GM12878 (cell line): ENCODE measurements at regions not wholly inside any gene's neighbourhood (a gene's known extent, or its start where the extent isn't known, plus 50 kb on each side); places are given as distances from the start of the nearest gene placed in this dataset.

Experiments
- ATAC-seq: fragments of 200-7000 bp; cut with Tn5 transposase; 3 replicates; pipeline ENCODE4 v1.9.1; 2020; ENCODE audit warnings: mild to moderate bottlenecking, moderate library complexity
- BruUV-seq: library from RNA; stranded (reverse); fragments of 400-500 nt; replicated peaks from 2 replicates; lab custom pipeline; 2021; lab: Mats Ljungman, UMichigan
- CTCF ChIA-PET: fragments of 300-600 bp; sonication (Branson Sonifier 250); formaldehyde crosslinking; extraction: SDS; loops from one replicate; lab custom pipeline; 2021; ENCODE audit warnings: inconsistent platforms; lab: Yijun Ruan, JAX
- POLR2A ChIA-PET: fragments of 350-600 bp; formaldehyde crosslinking; extraction: SDS; loops from one replicate; lab custom pipeline; 2021; ENCODE audit warnings: inconsistent platforms; lab: Charles Lee
- RAD21 ChIA-PET: fragments of 300-600 bp; sonication (Branson Sonifier 250); formaldehyde crosslinking; loops from one replicate; lab custom pipeline; 2023; ENCODE audit warnings: antibody characterized with exemption; ENCODE audit not compliant: unreplicated experiment; lab: Charles Lee
- SMC1A ChIA-PET: fragments of 300-600 bp; sonication (Branson Sonifier 250); formaldehyde crosslinking; loops from one replicate; lab custom pipeline; 2023; ENCODE audit not compliant: unreplicated experiment, uncharacterized antibody; lab: Charles Lee
- DNase-seq: peaks from one replicate; pipeline ENCODE4 v3.0.0-alpha.2; 2011; ENCODE audit warnings: low read depth, low spot score
- FAIRE-seq: peaks from 3 replicates; lab custom pipeline; 2011; peaks lifted over from hg19 to GRCh38; lab: Jason Lieb, UNC
- H2AFZ ChIP-seq: 2 replicates; pipeline ENCODE4 v1.6.0; 2011; ENCODE audit warnings: low read depth, low read length, control low read depth; ENCODE audit not compliant: control insufficient read depth
- H3K27ac ChIP-seq: 2 replicates; pipeline ENCODE4 v1.5.1; 2011; ENCODE audit warnings: control low read depth; ENCODE audit not compliant: control insufficient read depth, insufficient read depth
- H3K27me3 ChIP-seq, 2 experiments: replicated peaks in 1 of 2; 2 replicates each; pipeline versions ENCODE4 v1.6.0 to v1.6.1; 2011; ENCODE audit warnings: low read length in 1 of 2; ENCODE audit not compliant: control insufficient read depth in 2 of 2, insufficient read depth in 2 of 2
- H3K36me3 ChIP-seq, 2 experiments: 2 replicates each; pipeline ENCODE4 v1.5.1; 2011; ENCODE audit warnings: low read length in 1 of 2; ENCODE audit not compliant: control insufficient read depth in 2 of 2, insufficient read depth in 2 of 2
- H3K4me1 ChIP-seq: 2 replicates; pipeline ENCODE4 v1.6.1; 2011; ENCODE audit warnings: mild to moderate bottlenecking, low read length, moderate library complexity, mixed read lengths; ENCODE audit not compliant: control insufficient read depth, insufficient read depth
- H3K4me2 ChIP-seq: 2 replicates; pipeline ENCODE4 v1.6.0; 2011; ENCODE audit warnings: control low read depth; ENCODE audit not compliant: control insufficient read depth, insufficient read depth
- H3K4me3 ChIP-seq: fragments of 200-600 bp; sonication (generic); 2 replicates; pipeline ENCODE4 v1.5.1; 2016
- H3K79me2 ChIP-seq: 2 replicates; pipeline ENCODE4 v1.6.0; 2011; ENCODE audit warnings: low read length; ENCODE audit not compliant: control insufficient read depth, insufficient read depth
- H3K9ac ChIP-seq: 2 replicates; pipeline ENCODE4 v1.8.0; 2011; ENCODE audit warnings: low read length, control low read depth, mixed read lengths; ENCODE audit not compliant: control insufficient read depth, insufficient read depth
- H3K9me3 ChIP-seq: replicated peaks from 3 replicates; pipeline ENCODE4 v1.5.1; 2011; ENCODE audit warnings: mild to moderate bottlenecking, low read length; ENCODE audit not compliant: control insufficient read depth, insufficient read depth
- H4K20me1 ChIP-seq: 2 replicates; pipeline ENCODE4 v1.6.0; 2011; ENCODE audit not compliant: control insufficient read depth, insufficient read depth
- IKZF1 ChIP-seq: fragments of 450-650 bp; conservative IDR thresholded peaks from 2 replicates; pipeline ENCODE4 v1.6.1; 2017; ENCODE audit warnings: antibody characterized with exemption, mild to moderate bottlenecking
- JUNB ChIP-seq: IDR thresholded peaks from 2 replicates; pipeline ENCODE4 v1.6.1; 2016; ENCODE audit warnings: antibody characterized with exemption, mild to moderate bottlenecking
- MTA2 ChIP-seq: fragments of 450-650 bp; IDR thresholded peaks from 2 replicates; pipeline ENCODE4 v1.6.1; 2016; ENCODE audit warnings: low read depth, mild to moderate bottlenecking, moderate library complexity
- NFYB ChIP-seq: IDR thresholded peaks from 2 replicates; pipeline ENCODE4 v1.6.1; 2011; ENCODE audit warnings: low read depth, mild to moderate bottlenecking, low read length, improper control_type of control experiment, moderate library complexity; ENCODE audit not compliant: insufficient read depth
- PAX5 ChIP-seq: IDR thresholded peaks from 2 replicates; pipeline ENCODE4 v1.6.1; 2011; ENCODE audit warnings: low read depth, low read length, borderline replicate concordance
- SIX5 ChIP-seq: IDR thresholded peaks from 2 replicates; pipeline ENCODE4 v1.6.1; 2011; ENCODE audit warnings: mild to moderate bottlenecking, low read depth, low read length, moderate library complexity; ENCODE audit not compliant: severe bottlenecking
- SMARCA5 ChIP-seq: fragments of 450-650 bp; IDR thresholded peaks from 2 replicates; pipeline ENCODE4 v1.6.1; 2017; ENCODE audit warnings: mild to moderate bottlenecking
- in situ Hi-C: fragments of 300-500 bp; cut with MboI; formaldehyde crosslinking; loops from 9 replicates; pipeline ENCODE4 v1.14.3; 2018; ENCODE audit warnings: mixed read lengths
- intact Hi-C: fragments of 100-400 bp; cut with micrococcal nuclease; formaldehyde crosslinking; loops from one replicate; pipeline ENCODE4 v1.14.2; 2022; ENCODE audit not compliant: unreplicated experiment
- TF ChIP-seq, protein P1 (sequence below): fragments of 450-650 bp; IDR thresholded peaks from 2 replicates; pipeline ENCODE4 v1.6.1; 2017; ENCODE audit warnings: mild to moderate bottlenecking, moderate library complexity
- TF ChIP-seq, protein P2 (sequence below): IDR thresholded peaks from 2 replicates; pipeline ENCODE4 v1.6.1; 2012; ENCODE audit warnings: low read depth, low read length, improper control_type of control experiment
- TF ChIP-seq, protein P3 (sequence below): fragments of 450-650 bp; formaldehyde crosslinking; IDR thresholded peaks from 2 replicates; pipeline ENCODE4 v1.4.0; 2022; ENCODE audit warnings: mild to moderate bottlenecking, moderate library complexity
- TF ChIP-seq, protein P4 (sequence below): IDR thresholded peaks from 2 replicates; pipeline ENCODE4 v1.6.1; 2011; ENCODE audit warnings: low read depth, mild to moderate bottlenecking, low read length, moderate library complexity, borderline replicate concordance; ENCODE audit errors: extremely low read depth
- TF ChIP-seq, protein P5 (sequence below): fragments of 150-350 bp; IDR thresholded peaks from 2 replicates; pipeline ENCODE4 v1.6.1; 2014; ENCODE audit warnings: mild to moderate bottlenecking, low read depth, low read length
- TF ChIP-seq, protein P6 (sequence below): fragments of 450-650 bp; IDR thresholded peaks from 2 replicates; pipeline ENCODE4 v1.6.1; 2018; ENCODE audit warnings: borderline replicate concordance, mild to moderate bottlenecking; ENCODE audit not compliant: partially characterized antibody

DNA sequence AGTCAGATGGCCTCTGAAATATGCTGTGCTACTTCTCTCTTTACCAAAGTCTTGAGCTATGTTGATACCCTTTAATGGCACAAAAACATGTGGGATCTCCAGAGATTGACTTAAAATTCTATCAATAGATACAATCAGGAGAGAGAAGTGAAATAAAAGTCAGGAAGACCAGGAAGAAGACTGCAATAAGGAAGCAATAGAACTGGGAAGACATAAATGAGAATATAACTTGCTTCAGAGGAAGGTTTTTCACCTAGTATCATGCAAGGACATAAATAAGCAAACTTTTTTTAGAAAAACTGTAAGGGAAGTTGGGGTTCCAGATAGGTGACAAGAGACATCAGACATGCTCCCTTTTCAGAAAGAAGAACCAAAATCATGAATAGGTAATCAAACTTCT lies 227.3 kb downstream of the XPNPEP1 start:
- ChIA-PET RAD21 (no interaction called here), SMC1A (no interaction called here), POLR2A (no interaction called here), CTCF (no interaction called here)
- Histone ChIP-seq H3K4me1 (no peaks in the 10 kb centered on the region), H3K9ac (no peak overlapping the region), H3K4me2 (no peak overlapping the region), H3K4me3 (no peak overlapping the region), H3K9me3 (no peaks in the 10 kb centered on the region), H2AFZ (no peak overlapping the region), H3K27ac (no peak overlapping the region), H3K79me2 (no peaks in the 10 kb centered on the region), H4K20me1 (no peaks in the 10 kb centered on the region), H3K36me3 (no peaks in the 10 kb centered on the region), H3K27me3 (no peaks in the 10 kb centered on the region)
- in situ Hi-C loops = no loop called here
- ATAC-seq (no peak), FAIRE-seq (no peak), DNase-seq (no peak)
- BruUV-seq = no TSS peak
- intact Hi-C loops = no loop called here
- TF ChIP-seq MTA2 (no peak), PAX5 (no peak), SMARCA5 (no peak), SIX5 (no peak), NFYB (no peak), JUNB (no peak), IKZF1 (no peak)
- TF ChIP-seq, protein P1, sequence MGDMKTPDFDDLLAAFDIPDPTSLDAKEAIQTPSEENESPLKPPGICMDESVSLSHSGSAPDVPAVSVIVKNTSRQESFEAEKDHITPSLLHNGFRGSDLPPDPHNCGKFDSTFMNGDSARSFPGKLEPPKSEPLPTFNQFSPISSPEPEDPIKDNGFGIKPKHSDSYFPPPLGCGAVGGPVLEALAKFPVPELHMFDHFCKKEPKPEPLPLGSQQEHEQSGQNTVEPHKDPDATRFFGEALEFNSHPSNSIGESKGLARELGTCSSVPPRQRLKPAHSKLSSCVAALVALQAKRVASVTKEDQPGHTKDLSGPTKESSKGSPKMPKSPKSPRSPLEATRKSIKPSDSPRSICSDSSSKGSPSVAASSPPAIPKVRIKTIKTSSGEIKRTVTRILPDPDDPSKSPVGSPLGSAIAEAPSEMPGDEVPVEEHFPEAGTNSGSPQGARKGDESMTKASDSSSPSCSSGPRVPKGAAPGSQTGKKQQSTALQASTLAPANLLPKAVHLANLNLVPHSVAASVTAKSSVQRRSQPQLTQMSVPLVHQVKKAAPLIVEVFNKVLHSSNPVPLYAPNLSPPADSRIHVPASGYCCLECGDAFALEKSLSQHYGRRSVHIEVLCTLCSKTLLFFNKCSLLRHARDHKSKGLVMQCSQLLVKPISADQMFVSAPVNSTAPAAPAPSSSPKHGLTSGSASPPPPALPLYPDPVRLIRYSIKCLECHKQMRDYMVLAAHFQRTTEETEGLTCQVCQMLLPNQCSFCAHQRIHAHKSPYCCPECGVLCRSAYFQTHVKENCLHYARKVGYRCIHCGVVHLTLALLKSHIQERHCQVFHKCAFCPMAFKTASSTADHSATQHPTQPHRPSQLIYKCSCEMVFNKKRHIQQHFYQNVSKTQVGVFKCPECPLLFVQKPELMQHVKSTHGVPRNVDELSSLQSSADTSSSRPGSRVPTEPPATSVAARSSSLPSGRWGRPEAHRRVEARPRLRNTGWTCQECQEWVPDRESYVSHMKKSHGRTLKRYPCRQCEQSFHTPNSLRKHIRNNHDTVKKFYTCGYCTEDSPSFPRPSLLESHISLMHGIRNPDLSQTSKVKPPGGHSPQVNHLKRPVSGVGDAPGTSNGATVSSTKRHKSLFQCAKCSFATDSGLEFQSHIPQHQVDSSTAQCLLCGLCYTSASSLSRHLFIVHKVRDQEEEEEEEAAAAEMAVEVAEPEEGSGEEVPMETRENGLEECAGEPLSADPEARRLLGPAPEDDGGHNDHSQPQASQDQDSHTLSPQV = no peak
- TF ChIP-seq, protein P2, sequence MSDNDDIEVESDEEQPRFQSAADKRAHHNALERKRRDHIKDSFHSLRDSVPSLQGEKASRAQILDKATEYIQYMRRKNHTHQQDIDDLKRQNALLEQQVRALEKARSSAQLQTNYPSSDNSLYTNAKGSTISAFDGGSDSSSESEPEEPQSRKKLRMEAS = no peak
- TF ChIP-seq, protein P3, sequence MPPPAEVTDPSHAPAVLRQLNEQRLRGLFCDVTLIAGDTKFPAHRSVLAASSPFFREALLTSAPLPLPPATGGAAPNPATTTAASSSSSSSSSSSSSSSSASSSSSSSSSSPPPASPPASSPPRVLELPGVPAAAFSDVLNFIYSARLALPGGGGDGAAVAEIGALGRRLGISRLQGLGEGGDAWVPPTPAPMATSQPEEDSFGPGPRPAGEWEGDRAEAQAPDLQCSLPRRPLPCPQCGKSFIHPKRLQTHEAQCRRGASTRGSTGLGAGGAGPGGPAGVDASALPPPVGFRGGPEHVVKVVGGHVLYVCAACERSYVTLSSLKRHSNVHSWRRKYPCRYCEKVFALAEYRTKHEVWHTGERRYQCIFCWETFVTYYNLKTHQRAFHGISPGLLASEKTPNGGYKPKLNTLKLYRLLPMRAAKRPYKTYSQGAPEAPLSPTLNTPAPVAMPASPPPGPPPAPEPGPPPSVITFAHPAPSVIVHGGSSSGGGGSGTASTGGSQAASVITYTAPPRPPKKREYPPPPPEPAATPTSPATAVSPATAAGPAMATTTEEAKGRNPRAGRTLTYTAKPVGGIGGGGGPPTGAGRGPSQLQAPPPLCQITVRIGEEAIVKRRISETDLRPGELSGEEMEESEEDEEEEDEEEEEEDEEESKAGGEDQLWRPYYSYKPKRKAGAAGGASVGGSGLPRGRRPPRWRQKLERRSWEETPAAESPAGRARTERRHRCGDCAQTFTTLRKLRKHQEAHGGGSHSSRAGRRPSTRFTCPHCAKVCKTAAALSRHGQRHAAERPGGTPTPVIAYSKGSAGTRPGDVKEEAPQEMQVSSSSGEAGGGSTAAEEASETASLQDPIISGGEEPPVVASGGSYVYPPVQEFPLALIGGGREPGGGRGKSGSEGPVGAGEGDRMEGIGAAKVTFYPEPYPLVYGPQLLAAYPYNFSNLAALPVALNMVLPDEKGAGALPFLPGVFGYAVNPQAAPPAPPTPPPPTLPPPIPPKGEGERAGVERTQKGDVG (CRISPR knock-in tag) = no peak
- TF ChIP-seq, protein P4, sequence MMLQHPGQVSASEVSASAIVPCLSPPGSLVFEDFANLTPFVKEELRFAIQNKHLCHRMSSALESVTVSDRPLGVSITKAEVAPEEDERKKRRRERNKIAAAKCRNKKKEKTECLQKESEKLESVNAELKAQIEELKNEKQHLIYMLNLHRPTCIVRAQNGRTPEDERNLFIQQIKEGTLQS = no peak
- TF ChIP-seq, protein P5, sequence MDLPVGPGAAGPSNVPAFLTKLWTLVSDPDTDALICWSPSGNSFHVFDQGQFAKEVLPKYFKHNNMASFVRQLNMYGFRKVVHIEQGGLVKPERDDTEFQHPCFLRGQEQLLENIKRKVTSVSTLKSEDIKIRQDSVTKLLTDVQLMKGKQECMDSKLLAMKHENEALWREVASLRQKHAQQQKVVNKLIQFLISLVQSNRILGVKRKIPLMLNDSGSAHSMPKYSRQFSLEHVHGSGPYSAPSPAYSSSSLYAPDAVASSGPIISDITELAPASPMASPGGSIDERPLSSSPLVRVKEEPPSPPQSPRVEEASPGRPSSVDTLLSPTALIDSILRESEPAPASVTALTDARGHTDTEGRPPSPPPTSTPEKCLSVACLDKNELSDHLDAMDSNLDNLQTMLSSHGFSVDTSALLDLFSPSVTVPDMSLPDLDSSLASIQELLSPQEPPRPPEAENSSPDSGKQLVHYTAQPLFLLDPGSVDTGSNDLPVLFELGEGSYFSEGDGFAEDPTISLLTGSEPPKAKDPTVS = no peak
- TF ChIP-seq, protein P6, sequence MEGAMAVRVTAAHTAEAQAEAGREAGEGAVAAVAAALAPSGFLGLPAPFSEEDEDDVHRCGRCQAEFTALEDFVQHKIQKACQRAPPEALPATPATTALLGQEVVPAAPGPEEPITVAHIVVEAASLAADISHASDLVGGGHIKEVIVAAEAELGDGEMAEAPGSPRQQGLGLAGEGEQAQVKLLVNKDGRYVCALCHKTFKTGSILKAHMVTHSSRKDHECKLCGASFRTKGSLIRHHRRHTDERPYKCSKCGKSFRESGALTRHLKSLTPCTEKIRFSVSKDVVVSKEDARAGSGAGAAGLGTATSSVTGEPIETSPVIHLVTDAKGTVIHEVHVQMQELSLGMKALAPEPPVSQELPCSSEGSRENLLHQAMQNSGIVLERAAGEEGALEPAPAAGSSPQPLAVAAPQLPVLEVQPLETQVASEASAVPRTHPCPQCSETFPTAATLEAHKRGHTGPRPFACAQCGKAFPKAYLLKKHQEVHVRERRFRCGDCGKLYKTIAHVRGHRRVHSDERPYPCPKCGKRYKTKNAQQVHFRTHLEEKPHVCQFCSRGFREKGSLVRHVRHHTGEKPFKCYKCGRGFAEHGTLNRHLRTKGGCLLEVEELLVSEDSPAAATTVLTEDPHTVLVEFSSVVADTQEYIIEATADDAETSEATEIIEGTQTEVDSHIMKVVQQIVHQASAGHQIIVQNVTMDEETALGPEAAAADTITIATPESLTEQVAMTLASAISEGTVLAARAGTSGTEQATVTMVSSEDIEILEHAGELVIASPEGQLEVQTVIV = no peak
